ENCODE measurements at regions not wholly inside any gene's neighbourhood (a gene's known extent, or its start where the extent isn't known, plus 50 kb on each side); places are given as distances from the start of the nearest gene placed in this dataset.

DNA sequence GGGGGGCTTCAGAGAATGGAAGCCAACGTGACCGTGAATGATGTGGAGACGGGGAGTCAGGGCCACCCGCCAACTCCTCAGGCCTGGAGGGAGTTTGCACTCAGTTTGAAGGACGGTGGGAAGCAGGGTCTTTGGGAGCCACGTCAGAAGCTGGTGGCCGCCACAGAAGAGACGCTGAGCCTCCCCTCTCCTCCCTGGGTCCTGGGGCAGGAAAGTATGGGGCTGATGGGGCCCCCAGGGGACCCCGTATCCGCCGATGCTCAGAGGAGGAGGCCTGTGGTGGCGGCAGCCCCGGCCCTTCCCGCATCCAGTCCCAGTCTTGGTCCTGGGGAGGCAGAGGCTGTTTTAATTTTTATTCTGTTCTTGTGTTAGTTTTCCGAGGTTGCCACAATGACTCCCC, 188.6 kb upstream of the C1orf174 start:
- H3K9me3 ChIP-seq = no peaks in the 10 kb centered on the region
- H3K4me1 ChIP-seq = no peaks in the 10 kb centered on the region
- DNase-seq = no peak
- H3K27ac ChIP-seq = no peak overlapping the region
- intact Hi-C loops (cut with DNase I) = no loop called here
- TF ChIP-seq, protein P1, sequence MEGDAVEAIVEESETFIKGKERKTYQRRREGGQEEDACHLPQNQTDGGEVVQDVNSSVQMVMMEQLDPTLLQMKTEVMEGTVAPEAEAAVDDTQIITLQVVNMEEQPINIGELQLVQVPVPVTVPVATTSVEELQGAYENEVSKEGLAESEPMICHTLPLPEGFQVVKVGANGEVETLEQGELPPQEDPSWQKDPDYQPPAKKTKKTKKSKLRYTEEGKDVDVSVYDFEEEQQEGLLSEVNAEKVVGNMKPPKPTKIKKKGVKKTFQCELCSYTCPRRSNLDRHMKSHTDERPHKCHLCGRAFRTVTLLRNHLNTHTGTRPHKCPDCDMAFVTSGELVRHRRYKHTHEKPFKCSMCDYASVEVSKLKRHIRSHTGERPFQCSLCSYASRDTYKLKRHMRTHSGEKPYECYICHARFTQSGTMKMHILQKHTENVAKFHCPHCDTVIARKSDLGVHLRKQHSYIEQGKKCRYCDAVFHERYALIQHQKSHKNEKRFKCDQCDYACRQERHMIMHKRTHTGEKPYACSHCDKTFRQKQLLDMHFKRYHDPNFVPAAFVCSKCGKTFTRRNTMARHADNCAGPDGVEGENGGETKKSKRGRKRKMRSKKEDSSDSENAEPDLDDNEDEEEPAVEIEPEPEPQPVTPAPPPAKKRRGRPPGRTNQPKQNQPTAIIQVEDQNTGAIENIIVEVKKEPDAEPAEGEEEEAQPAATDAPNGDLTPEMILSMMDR (IDR thresholded peaks at IDR 0.05) = no peak
- no peak for ATAC-seq
- H3K4me3 ChIP-seq = no peak overlapping the region
- no peaks in the 10 kb centered on the region for H3K36me3 ChIP-seq
- peaks cover 6% of the 10 kb centered on the region for H3K27me3 ChIP-seq (ENCODE audit: low read depth)

DNA sequence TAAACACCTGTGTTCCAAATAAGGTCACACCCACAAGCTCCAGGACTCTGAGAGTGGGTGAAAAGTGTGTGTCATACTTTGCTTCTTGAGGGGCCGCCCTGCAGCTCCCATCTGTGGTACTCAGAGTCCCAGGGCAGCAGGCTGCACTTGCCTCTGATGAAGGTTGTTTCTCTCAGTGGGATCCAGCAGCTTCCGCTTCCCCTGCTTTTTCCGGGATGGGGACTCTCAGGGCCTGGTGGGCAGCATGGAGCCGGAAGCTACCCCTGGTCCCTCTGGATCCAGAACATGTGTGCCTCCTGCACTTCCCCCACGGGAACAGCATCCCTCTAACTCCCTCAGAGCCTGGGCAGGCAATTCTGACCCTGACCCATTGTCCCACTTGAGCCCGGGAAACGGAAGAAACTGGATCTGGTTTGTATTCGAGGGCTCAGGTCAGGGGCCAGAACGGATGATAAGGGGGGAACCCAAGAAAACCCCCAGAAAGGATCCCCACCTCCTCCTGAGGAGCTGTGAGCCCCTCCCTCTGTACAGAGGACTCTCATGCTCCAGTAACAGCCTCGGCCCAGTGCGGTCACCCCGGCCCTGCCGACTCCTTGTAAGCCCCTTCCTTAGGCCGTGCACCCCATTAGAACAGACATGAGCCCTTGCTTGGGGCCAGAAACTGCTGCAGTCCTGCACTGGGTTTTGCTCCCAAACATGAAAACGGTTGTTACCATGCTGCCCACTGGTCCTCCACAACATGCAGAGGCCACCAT, 189.5 kb upstream of the C1orf174 start:
- H3K27ac ChIP-seq = no peak overlapping the region
- intact Hi-C loops (cut with DNase I) = no loop called here
- DNase-seq = no peak

DNA sequence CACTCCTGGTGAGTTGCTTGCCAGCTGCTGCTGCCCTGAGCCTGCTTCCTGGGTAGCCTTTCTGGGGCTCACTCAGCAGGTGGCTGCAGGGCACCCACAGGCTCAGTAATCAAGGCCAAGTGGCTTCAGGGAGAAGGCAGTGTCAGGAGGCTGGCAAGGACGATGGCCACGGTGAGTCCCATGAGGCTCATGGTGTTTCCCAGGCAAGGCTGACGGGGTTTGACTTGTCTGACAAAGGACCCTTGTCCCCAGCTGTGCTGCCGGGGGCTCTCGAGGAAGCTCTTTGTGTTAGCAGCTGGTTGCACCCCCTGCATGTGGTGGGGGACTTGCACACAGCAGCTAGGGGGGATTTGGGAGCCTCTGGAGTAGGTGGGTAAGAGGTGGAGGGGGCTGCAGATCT, 190.5 kb upstream of the C1orf174 start:
- Histone ChIP-seq H3K27ac (no peak overlapping the region), H3K4me1 (no peaks in the 10 kb centered on the region), H3K4me3 (no peak overlapping the region), H3K36me3 (no peaks in the 10 kb centered on the region), H3K27me3 (ENCODE audit: low read depth) (peaks cover 6% of the 10 kb centered on the region), H3K9me3 (no peaks in the 10 kb centered on the region)
- intact Hi-C loops (cut with DNase I) = no loop called here
- DNase-seq (no peak), ATAC-seq (no peak)
- TF ChIP-seq, protein P1 (IDR thresholded peaks at IDR 0.05) = no peak

More for the DNA sequence above, 189.5 kb upstream of the C1orf174 start:
- no peak for ATAC-seq
- TF ChIP-seq, protein P1 (IDR thresholded peaks at IDR 0.05) = no peak
- no peaks in the 10 kb centered on the region for H3K9me3 ChIP-seq
- peaks cover 6% of the 10 kb centered on the region for H3K27me3 ChIP-seq (ENCODE audit: low read depth)
- no peaks in the 10 kb centered on the region for H3K36me3 ChIP-seq
- H3K4me1 ChIP-seq = no peaks in the 10 kb centered on the region
- H3K4me3 ChIP-seq = no peak overlapping the region

DNA sequence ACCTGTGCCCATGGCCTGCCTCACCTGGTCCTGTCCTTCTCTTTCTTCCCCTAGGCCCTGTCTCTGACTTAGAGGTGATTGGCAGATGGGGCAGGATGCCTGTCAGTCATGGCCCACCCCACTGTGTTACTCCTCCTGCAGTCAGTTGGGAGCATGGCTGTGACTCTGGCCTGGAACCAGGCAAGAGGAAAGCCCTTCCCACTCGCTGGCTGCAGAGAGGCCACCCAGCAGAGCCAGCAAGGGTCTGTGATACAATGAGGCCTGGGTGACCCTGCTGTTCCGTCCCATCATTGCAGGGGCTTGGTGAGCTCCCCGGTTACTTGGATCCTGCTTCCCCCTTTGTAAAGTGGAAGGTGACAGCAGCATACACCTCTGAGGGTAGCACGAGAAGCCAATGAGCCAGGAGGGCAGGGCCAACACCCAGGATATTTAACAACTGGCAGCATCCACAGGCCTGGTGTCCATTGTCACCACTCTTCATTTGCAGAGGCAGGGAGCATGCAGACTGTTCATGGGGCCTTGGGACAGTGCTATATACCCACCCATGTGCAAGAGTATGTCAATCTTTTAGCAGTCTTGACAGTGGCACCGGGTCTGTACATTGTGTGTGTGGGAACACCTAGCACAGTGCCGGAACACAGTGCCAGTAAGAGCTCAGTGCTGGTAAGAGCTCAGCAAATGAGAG, 191.0 kb upstream of the C1orf174 start:
- no peaks in the 10 kb centered on the region for H3K4me1 ChIP-seq
- H3K27me3 ChIP-seq (ENCODE audit: low read depth) = peaks cover 6% of the 10 kb centered on the region
- no peak for ATAC-seq
- no peak overlapping the region for H3K4me3 ChIP-seq
- intact Hi-C loops (cut with DNase I) = no loop called here
- peaks cover 3% of the 10 kb centered on the region for H3K9me3 ChIP-seq
- H3K36me3 ChIP-seq = no peaks in the 10 kb centered on the region
- H3K27ac ChIP-seq = no peak overlapping the region
- TF ChIP-seq, protein P1 (IDR thresholded peaks at IDR 0.05) = no peak
- DNase-seq = no peak

DNA sequence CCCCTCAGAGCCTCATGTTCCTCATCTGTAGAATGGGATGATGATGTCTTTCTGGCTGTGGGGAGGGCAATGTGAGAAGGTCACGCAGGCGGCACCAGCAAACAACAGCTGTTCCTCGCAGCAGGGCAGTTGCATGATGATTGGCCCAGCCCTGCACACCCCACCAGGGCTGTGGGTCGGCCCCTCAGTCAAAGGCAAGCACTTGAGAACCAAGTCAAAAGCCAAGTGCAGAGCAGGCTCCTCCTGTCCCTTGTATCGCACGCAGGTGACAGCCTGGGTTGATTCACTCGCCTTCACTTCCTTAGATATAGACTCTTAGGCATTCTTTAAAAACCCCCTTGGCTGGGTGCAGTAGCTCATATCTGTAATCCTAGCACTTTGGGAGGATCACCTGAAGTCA, 191.9 kb upstream of the C1orf174 start:
- intact Hi-C loops (cut with DNase I) = no loop called here
- no peaks in the 10 kb centered on the region for H3K4me1 ChIP-seq
- H3K9me3 ChIP-seq = peaks cover 3% of the 10 kb centered on the region
- ATAC-seq (no peak), DNase-seq (no peak)
- TF ChIP-seq, protein P1 (IDR thresholded peaks at IDR 0.05) = no peak
- H3K27ac ChIP-seq = no peak overlapping the region
- no peaks in the 10 kb centered on the region for H3K36me3 ChIP-seq
- peaks cover 6% of the 10 kb centered on the region for H3K27me3 ChIP-seq (ENCODE audit: low read depth)
- H3K4me3 ChIP-seq = no peak overlapping the region

All from lower lobe of right lung (tissue), 2 donors.